Coronary artery (tissue), 2 donors: ENCODE measurements at regions not wholly inside any gene's neighbourhood (a gene's known extent, or its start where the extent isn't known, plus 50 kb on each side); places are given as distances from the start of the nearest gene placed in this dataset.

Source experiments
- DNase-seq: peaks from one replicate; pipeline ENCODE4 v3.0.0-alpha.2; 2017; ENCODE audit warnings: low spot score
- H3K27ac ChIP-seq, 2 donors: fragments of 200-600 bp; sonication (generic); one replicate each; pipeline ENCODE4 v1.5.1; 2016 to 2019
- H3K4me3 ChIP-seq: fragments of 200-600 bp; sonication (generic); 2 replicates; pipeline ENCODE4 v1.5.1; 2016; ENCODE audit warnings: mild to moderate bottlenecking, moderate library complexity
- CTCF ChIP-seq: fragments of 200-600 bp; sonication (generic); IDR thresholded peaks from one replicate; pipeline ENCODE4 v1.5.1; 2019; ENCODE audit warnings: antibody characterized with exemption

- DNase-seq = no peak
- no peak overlapping the region for H3K4me3 ChIP-seq
- no peak overlapping the region for H3K27ac ChIP-seq
- TF ChIP-seq CTCF = no peak
Observed at GRCh38 chr1:60589916-60590315, 492.4 kb upstream of the NFIA start.

GRCh38 chr1:60589046-60589748, 493.2 kb upstream of the NFIA start:
- Histone ChIP-seq H3K27ac (no peak overlapping the region), H3K4me3 (no peak overlapping the region)
- DNase-seq = no peak
- TF ChIP-seq CTCF = no peak

- DNase-seq = no peak
- no peak for TF ChIP-seq CTCF
- Histone ChIP-seq H3K4me3 (no peak overlapping the region), H3K27ac (no peak overlapping the region)
Observed at GRCh38 chr1:60584371-60584770, 498.0 kb upstream of the NFIA start.

- no peak for DNase-seq
- Histone ChIP-seq H3K4me3 (no peak overlapping the region), H3K27ac (no peak overlapping the region)
- no peak for TF ChIP-seq CTCF
Observed at GRCh38 chr1:60583696-60584095, 498.7 kb upstream of the NFIA start.

- no peak overlapping the region for H3K27ac ChIP-seq
- H3K4me3 ChIP-seq = no peak overlapping the region
- no peak for DNase-seq
- TF ChIP-seq CTCF = no peak
Observed at GRCh38 chr1:60581455-60582220, 500.7 kb upstream of the NFIA start.

- no peak overlapping the region for H3K4me3 ChIP-seq
- DNase-seq = no peak
- H3K27ac ChIP-seq = no peak overlapping the region
- TF ChIP-seq CTCF = no peak
Observed at GRCh38 chr1:60577029-60577428, 503.5 kb upstream of the C1orf87 start.
